ENCODE measurements at regions not wholly inside any gene's neighbourhood (a gene's known extent, or its start where the extent isn't known, plus 50 kb on each side); places are given as distances from the start of the nearest gene placed in this dataset.
A peak's percentile ranks its signal among the peaks of the same experiment; 100 is the strongest.

DNA sequence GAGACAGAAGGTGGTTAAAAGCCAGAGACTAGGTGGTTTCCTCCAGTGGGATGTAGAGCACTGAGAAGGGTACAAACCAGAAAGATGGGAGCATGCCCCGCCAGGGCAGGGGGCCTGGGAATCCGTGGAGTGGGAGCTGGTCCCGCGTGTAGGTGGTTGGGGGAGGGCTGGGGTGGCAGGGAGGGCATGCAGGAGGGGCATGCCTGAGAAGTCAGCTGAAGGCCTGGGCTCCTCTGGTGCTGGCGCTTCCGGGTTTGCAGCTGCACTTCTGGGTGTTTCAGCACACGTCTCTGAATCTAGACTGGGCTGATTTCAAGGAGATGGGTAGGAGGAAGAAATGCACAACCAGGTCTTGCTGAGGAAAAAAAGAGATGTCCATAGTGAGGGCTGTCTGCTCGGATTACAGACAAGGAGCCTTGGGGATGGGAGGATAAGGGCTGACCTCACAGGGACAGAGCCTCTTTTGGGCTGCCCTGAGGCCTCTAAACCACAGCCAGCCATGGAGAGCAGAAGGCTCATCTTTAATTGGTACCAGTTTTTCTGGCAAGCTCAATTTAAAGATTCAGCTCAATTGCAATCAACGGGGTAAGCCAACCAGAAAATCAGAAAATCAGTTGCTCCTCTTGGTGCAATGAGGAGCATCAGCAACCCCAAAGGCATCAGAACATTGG, 151.9 kb downstream of the FAM43A start:
- no peak for DNase-seq (ENCODE audit: low spot score)

DNA sequence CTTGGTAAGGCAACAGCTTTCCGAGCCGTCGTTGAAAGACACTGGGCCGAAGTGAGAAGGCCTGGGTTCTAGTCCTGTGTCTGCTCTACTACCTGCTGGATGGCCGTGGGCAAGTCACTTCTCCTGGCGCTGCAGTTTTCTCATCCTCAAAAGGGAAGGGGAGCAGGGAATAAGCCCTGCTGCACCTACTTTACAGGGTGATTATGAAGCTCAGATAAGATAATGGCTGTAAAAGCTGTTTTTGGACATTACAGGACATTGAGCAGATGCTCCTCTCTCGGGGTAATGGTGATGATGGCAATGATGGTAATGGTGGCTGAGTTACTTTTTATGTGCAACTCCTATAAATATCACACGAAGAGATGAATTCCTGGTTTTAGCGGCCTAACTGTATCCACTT, 152.6 kb downstream of the FAM43A start:
- DNase-seq (ENCODE audit: low spot score): no peak

DNA sequence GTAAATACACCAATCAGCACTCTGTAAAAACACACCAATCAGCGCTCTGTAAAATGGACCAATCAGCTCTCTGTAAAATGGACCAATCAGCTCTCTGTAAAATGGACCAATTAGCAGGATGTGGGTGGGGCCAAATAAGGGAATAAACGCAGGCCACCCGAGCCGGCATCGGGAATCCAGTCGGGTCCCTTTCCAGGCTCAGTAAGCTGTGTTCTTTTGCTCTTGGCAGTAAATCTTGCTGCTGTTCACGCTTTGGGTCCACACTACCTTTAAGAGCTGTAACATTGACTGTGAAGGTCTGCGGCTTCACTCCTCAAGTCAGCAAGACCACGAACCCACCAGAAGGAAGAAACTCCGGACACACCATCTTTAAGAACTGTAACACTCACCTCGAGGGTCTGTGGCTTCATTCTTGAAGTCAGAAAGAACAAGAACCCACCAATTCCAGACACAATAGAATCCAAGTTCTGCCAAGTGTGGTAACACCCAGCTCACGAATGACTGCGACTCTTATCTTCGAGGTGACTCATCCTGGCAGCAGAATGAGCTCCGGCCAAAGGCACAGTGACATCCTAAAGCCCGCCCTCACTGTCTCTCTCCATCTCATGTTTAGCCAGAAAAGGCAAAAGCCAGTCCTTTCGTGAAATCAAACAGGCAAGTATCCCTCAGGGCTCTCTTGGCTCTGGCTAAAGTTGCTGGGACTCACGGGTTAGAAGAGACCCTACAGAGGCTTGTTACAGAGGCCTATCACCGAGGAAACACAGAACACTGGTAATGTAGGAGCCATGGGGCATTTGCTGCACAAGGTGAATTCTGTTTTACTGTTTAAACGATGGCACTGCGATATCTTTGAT, 155.2 kb downstream of the FAM43A start:
- peak; percentile 32 for DNase-seq (ENCODE audit: low spot score)

DNA sequence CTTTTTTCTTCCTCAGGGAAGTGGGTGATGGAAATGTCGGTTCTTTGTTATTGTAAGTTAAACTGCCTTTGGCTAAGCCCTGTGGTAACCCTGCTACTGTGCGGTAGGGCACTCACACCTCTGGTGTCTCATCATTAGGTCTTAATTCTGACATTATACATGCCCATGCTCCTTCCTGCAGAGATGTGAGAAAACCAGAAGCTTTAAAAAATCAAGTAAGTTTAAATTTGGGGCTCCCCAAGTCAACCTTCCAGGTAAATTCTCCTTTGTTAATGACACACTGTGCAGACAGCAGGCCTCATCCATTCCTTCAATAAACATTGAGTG, 155.8 kb downstream of the FAM43A start:
- DNase-seq (ENCODE audit: low spot score): no peak

DNA sequence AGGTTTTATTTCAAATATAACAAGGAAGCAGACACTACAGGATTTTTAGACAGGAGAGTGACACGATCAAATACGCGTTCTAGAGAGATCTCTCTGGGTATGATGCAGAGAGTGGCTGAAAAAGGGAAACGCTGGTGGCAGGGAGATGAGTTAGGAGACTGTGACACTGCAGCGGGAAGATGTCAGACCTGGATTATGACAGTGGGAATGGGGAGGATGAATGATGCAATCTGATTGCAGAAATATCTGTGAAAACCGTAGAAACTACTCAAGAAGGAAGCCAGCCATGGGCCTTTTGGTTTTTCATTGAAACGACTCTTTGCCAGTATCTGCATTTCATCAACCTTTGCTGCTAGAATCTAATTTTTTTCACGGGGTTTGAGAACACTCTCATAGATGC, 157.9 kb downstream of the FAM43A start:
- DNase-seq (ENCODE audit: low spot score): no peak

DNA sequence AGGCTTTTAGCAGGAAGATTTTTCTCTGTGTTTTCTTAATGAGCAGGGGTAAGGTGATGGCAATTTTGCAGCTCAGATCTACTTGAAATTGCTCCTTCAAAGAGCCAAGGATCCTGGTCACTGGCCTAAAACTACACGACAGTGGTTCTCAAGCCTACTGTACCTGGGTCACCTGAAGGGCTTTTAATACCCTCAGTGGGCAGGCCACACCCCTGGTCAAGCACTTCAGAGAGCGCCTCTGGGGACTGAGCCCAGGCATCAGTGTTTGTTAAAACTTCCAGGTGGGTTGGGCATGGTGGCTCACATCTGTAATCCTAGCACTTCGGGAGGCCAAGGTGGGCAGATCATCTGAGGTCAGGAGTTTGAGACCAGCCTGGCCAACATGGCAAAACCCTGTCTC, 158.4 kb downstream of the FAM43A start:
- DNase-seq (ENCODE audit: low spot score): no peak

DNA sequence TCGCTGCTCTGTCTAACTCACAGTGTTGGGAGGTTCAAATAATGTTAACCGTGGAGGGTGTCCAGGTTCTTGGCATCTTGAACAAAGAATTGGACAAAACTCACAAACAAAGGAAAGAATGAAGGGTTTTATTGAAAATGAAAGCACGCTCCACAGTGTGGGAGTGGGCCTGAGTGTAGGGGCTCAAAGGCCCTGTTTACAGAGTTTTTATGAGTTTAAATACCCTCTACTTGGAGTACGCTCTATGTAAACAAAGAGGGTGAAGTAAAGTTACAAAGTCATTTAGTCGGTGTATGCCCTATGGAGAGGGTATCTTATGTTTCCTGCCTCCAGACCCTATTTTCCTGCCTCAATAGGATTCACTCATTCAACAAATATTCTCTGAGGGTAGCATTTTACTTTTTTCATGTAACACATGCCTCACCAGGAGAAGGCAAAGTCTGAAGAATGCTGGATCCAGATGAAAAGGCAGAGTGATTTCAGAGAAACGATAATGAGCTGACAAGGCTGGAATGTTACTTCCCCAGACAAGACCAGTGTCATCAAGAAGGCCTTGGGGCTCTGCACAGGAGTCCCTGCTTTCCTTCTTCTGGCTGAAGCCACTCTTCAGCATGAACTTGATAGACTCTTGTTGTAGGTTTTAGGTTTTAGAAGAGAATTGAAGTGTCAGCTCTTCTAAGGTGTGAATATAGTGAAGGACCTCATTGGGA, 163.6 kb downstream of the FAM43A start:
- no peak for DNase-seq (ENCODE audit: low spot score)

DNA sequence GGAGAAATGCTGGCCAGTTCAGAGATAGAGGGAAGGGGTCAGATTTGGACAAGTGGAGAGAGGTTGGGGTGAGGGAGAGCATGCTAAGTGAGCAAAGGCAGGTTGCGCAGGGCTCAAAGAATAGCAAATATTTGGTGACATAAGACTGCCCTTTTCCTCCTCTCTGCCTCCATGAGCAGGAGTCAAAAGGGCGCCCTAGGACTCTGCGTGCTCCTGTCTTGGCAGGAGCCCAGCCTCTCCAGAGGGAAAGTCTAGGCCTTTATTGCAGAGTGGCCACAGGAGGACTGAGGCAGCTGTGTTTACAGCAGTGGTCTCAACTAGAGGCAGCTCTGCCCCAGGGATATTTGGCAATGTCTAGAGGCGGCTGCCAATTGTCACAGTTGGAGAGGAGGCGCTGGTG, 165.6 kb downstream of the FAM43A start:
- no peak for DNase-seq (ENCODE audit: low spot score)

DNA sequence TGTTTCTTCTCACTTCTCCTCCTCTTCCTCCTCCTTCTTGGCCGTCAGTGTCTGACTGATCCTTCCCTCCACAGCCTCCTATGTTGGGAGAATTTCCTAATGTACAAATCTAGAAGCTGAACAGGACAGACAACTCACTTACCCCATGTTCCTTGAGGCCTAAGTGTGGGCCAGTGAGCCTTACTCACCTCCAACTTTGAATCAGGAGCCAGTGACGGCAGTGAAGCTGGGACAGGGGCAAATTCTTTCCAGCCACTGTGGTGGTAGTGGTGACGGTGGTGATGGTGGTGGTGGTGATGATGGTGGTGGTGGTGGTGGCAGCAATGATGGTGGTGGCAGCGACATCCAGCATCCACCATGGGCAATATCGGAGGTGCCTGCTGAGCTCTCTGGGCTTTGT, 166.3 kb downstream of the FAM43A start:
- DNase-seq (ENCODE audit: low spot score): no peak

DNA sequence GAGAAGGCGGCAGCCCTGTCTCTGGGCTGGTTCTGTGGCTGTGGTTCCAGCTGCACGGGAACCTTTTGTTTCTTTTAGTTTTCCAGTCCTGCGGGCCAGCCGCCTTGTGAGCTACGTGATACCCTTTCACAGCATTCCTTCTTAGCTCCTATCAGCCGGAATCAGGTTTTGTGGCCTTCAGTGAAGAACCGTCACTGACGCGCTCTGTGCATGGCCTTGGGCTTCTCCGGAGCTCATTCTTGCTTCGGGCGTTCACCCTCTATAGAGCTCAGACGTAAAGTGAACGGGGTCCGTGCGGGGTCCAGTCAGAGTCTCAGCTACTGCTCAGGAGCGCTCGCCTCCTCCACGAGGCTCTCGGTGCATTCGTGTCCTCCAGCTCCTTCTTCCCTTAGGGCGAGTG, 166.7 kb downstream of the FAM43A start:
- no peak for DNase-seq (ENCODE audit: low spot score)

DNA sequence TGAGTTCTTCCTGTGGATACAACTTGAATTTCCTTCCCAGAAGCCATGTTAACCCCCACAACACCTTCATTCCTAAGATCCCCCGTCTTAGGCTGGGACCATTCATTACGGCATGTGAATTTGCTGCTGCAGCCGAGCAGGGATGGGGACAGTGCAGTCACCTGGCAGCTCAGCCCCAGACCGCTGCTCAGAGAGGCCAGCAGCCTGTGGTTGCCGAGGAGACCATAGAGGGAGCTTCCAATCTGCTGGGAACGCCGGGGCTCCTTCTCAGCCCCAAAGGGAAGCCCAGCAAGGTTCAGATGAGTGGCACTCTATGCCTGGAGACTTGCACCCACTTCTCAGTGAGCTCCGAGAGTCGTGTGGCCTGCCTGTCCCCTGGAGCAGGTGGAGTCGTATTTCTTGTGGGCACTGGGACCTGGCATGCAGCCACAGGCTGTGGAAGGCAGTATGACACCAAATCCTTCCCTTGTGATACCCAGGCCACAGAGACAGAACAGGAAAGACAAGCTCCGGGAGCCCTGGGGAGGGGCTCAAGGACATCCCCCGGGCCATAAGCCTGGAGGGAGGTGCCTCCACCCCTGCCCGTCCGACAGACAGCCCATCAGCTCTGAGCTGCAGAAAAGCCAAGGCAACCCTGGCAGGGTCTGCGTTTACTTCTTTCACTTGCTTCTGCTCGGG, 167.3 kb downstream of the FAM43A start:
- DNase-seq (ENCODE audit: low spot score): no peak

DNA sequence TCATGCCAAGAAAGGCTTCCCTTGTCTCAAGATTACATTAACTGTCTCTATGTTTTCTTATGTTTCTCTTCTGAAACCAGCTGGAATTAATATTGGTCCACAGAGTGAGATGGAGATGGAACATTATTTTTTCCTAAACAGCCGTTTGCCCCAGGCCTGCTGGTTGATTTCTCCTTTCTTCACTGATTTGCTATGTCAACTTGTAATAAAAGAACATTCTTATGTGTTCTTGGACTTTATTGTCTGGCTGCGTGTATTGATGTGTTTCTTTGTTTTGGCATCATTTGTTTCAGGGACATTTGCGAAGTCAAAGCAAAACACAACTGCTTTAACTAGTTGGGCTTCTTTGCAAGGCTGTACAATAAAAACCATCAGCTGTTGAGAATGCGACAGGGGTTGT, 168.5 kb downstream of the FAM43A start:
- no peak for DNase-seq (ENCODE audit: low spot score)

DNA sequence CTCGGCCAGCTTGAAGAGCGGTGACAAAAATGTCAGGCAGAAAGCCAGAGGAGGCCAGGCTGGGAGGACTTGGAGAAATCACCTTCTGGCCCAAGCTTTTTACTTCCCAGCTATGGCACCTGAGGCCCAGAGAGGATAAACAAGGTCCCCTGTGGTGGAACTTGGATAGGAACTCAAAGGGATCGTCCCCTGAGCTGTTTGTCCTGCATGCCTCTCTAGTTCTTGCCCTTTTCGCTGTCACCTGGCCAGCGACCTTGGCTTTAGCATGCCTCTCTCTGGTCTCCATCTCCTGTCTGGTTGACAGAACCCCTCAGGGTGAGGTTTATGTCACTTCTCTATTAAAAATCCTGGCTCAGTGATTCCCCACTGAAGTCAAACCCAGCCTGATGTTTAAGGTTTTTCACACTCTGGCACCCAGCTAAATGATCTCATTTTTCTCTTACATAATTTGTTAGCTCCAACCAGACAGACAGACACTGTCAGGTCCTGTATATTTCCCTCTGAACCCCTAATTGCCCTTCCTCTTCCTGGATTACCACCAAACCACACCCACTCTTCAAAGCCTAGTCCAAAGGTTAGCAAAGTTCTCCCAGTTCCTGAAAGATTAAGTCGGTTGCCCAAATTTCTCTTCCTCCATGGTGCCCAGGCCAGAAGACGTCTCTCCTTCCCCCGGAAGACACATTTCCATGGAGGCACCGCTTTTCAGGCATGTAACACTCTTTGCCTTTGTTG, 169.1 kb downstream of the FAM43A start:
- no peak for DNase-seq (ENCODE audit: low spot score)

DNA sequence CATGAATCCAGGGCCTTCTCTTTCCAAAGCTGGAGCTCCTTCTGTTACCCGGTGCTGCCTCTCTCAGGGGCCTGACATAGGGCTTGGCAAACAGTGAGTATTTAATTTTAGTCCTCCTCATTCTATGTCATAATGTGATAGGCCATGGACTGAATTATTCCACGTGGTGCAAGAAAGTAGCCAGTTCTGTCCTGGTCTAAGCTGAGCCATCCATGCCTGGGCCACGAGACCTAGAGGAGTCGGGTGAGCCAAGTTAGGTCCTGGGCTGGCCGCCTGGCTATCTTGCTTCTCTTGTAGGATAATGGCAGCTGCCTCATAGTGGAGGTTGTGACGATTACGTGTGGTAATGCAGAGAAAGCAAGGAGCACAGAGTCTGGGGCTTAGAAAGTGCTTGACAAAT, 170.6 kb downstream of the FAM43A start:
- DNase-seq (ENCODE audit: low spot score): no peak

DNA sequence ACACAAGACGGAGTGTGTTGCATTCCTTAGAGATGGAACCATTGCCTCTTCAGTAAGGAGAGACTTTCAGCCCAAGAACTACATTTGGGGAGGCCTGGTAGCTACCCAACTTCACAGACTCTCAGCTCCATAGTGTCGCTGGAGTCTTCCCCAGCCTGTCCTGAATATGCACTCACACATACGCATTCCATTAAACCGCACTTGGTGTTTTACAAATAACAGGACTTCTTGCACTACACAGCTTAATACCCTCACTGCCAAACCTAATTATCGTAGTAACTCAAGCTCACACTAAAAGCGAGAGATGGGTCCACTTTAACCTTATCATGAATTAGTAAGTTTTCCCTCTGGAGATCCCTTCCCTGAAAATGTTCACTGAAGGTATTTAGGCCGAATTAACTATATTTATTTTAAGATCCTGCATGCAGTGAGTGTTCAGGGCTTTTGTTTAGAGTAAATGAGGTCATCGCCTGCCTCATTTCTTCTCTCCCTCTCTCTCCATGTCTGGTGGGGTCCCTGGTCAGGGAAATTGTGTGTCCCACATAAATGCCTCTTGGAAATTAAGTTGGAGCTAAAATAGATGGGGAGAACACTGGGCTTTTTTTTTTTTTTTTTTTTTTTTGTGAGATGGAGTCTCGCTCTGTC, 171.9 kb downstream of the FAM43A start:
- no peak for DNase-seq (ENCODE audit: low spot score)

DNA sequence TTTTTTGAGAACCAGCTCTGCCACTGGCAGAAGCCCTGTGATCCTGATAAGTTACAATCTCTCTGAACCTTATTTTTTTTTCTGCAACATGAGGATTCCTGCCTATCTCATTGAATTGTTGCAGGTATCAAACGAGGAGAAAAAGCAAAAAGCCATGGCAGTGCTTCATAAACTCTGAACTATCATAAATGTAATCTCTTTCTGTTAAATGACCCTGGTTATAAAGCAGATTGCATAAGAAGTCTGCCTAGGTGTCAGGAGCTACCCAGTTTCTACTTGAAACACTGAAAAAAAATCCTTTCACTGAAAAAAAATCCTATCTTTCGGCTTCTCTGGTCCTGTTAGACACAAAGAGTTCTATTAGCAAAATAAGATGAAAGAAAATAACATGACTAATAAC, 172.7 kb downstream of the FAM43A start:
- no peak for DNase-seq (ENCODE audit: low spot score)

DNA sequence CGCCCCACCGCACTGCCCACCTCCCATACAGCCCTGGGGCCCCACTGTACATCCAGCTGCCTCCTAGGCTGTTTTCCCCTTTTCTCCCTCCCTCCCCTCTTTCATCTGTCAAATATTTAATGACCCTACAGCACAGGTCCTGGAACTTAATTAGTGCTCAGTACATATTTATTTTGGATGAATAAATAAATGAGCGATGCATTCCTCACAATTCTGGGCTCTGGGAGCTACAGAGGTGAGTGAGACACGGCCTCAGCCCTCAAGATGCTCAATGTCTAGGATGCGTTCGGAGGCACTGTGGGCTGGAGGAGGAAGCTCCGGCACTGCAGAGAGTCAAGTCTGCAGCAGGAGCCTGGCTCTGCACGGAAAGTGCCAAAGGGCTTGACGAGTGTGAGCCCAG, 175.0 kb downstream of the FAM43A start:
- DNase-seq (ENCODE audit: low spot score): no peak

DNA sequence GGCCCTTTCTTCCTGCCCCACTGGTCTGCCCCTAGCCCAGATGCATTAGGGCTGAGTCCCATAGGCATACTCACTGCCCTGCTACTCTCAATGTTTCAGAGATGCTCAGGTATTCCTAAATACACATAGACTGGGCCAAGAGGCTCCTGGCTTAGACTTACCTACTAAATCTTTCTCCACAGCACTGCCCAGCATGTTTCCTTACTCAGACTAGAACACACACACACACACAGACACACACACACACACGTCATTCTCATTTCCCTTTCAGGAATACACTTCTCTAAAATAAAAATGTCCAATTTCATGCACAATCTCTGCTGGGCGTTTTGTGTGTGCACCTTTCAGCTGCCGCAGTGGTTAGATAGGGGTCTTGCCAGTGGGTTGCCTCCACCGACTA, 175.7 kb downstream of the FAM43A start:
- DNase-seq (ENCODE audit: low spot score): no peak

DNA sequence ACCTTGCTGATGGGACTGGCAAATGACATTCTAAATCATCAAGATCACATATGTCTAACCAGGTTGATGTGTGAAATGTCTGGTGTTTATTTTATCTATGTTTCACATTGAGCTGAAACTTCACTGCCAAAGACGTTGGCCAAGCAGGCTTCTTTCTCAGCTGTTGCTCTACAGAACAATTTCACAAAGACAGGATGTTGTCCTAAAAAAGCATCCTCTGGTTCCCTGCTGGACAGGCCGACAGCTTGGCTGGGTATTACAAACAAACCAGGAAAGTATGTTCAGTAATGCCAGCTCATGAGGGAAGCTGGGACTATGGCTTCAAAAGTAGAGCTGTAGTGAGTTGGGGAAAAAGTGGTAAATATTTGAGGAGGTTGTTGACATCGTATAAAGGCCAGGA, 179.4 kb downstream of the FAM43A start:
- no peak for DNase-seq (ENCODE audit: low spot score)

DNA sequence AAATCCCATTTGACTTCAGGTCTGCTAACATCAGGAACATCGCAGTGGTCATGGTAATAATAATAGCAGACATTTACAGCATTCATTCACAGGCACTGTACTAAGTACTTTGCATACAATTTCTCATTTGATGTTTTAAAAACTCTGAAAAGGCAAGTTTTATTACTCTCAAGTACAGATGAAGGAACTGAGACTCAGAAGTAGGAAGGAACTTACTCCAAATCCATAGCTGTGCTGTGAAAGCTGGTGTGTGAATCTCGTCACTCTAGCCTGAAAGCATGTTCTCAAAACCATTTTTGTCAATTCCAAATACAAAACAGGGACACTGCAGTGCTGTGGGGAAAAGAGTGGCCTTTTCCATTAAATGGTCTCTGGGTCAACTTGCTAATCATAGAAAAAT, 179.9 kb downstream of the FAM43A start:
- no peak for DNase-seq (ENCODE audit: low spot score)

DNA sequence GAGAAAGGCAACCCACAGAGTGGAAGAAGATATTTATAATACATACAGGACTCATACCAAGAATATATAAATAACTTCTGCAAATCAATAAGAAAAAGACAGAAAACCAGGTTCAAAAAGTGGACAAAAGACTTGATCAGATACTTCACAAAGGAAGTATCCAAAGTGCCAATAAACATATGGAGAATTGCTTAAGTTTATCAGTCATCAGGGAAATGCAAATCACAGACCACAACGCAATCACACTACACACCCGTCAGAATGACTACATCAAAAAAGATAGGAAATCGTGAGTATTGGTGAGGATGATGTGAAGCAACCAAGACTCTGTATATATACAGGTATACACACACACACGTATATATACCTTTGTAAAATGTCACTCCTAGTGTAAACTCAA, 180.6 kb downstream of the FAM43A start:
- DNase-seq (ENCODE audit: low spot score): no peak
